GM19035 (cell line): ENCODE measurements at regions not wholly inside any gene's neighbourhood (a gene's known extent, or its start where the extent isn't known, plus 50 kb on each side); places are given as distances from the start of the nearest gene placed in this dataset.
"Not testable (repeated sequence)": the region's sequence is repeated elsewhere in the genome, so short reads cannot be mapped to it uniquely, and the experiment has no call there.

Experiments
- ATAC-seq: cut with Tn5 transposase; IDR thresholded peaks from one replicate; pipeline ENCODE4 v1.9.1; 2021; ENCODE audit not compliant: unreplicated experiment

DNA sequence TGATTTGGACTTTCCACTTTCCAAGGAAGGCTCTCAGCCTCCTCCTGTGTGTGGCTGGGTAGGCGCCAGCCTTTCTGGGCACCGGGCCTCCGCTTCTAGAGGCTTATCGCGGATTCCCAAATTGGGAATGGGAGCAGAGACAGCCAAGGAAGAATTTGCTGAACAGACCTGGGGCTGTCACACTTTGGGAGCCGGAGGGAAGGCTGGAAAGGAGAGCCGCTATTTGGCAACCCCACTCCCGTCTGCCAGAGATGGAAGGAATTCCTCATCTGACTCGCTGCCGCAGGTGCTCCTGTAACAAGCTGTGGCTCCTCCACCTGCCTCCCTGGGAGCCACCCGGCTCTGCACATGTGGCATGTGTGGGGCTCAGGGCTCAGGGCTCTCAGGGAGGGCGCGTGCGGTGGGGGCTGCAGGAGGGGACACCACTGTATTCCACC, 50.8 kb upstream of the ECHDC3 start:
- no peak for ATAC-seq

- no peak for ATAC-seq
Measured at GRCh38 chr10:11689945-11690736, 52.0 kb upstream of the ECHDC3 start.

DNA sequence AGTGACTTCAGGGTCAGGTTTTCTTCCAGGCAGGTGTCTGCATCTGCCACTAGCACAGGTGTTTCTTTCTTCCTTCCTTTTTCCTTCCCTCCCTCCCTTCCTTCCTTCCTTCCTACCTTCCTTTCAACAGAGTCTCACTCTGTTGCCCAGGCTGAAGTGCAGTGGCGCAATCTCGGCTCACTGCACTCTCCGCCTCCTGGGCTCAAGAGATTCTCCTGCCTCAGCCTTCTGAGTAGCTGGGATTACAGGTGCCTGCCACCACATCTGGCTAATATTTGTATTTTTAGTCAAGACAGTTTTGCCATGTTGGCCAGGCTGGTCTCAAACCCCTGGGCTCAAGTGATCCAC, 53.8 kb upstream of the ECHDC3 start:
- not testable (repeated sequence) for ATAC-seq

DNA sequence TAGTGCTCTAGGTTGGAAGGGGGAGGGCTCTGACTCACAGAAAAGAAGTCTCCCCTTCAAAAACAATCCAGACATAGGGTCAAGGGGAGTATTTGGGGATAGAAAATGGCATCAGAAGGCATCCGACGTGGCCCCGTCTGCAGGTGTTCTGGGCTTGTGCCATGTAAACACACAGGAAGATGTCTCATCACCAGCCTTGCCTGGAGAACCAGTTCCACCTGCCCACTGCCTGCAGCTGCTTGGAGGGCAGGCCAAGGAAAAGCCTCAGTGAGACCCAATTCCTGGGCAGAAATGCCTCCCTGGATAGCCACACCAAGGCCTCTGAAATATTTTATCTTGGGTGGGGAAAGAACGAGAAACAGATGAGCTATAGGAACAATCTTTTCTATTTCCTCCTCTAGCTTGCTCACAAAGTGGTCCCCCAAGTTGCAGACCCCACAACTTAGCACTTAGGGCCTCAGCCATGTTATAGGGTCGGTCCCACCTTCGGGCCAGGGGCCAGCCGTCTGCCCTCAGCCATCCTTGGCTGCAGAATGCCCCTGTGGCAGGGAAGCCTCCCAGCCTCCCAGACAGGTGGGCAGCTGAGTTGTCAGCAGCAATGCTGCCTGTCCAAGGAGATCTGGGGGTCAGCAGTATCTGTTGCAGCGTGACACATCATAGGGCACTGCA, 54.3 kb upstream of the ECHDC3 start:
- no peak for ATAC-seq

GRCh38 chr10:11687357-11687771, 54.8 kb upstream of the ECHDC3 start:
- no peak for ATAC-seq

GRCh38 chr10:11685787-11686218, 56.4 kb upstream of the ECHDC3 start:
- ATAC-seq = no peak

GRCh38 chr10:11684717-11685645, 57.2 kb upstream of the ECHDC3 start:
- peak; percentile 64 for ATAC-seq

- ATAC-seq = peak; percentile 8
Measured at GRCh38 chr10:11684341-11684716, 57.9 kb upstream of the ECHDC3 start.

GRCh38 chr10:11683529-11684320, 58.5 kb upstream of the ECHDC3 start:
- ATAC-seq = no peak

- no peak for ATAC-seq
Measured at GRCh38 chr10:11682851-11683250, 59.3 kb upstream of the ECHDC3 start.

- ATAC-seq = no peak
Measured at GRCh38 chr10:11682267-11682683, 59.9 kb upstream of the ECHDC3 start.

GRCh38 chr10:11680496-11680895, 61.7 kb upstream of the ECHDC3 start:
- ATAC-seq = no peak

DNA sequence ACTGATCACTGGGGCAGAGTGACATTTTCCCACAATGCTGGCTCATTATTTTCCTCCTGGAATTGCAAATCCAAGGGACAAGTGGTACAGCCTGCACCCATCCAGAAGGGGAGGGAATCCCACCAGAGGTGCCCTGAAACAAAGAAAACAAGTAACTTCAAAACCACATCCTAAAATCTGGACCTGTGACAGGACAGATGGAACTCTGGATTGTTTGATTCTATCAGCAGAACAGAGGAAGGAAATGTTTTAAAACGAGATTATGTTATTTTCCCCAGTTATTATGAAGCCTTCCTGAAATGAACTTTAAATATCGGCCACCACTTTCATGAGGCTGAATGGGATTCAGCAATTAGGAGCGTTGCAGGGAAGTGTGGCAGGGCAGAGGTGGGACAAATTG, 62.2 kb upstream of the ECHDC3 start:
- ATAC-seq = no peak

- ATAC-seq = peak; percentile 91
Measured at GRCh38 chr10:11678074-11678793, 63.9 kb upstream of the ECHDC3 start.

GRCh38 chr10:11677480-11677879, 64.7 kb upstream of the ECHDC3 start:
- peak; percentile 33 for ATAC-seq

GRCh38 chr10:11673346-11674280, 62.2 kb upstream of the USP6NL start:
- no peak for ATAC-seq

DNA sequence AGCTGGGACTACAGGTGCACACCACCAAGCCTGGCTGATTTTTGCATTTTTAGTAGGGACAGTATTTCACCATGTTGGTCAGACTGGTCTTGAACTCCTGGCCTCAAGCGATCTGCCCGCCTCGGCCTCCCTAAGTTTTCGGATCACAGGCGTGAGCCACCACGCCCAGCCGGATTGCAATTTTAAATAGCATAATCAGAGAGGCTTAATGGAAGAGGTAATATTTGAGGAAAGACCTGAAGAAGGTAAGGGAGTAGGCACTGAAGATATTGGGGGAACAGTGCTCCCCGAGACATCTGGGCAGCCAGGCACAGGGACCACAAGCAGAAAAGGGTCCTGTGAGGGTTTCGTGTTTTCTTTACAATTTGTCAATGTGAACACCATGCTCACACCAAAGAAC, 61.4 kb upstream of the USP6NL start:
- ATAC-seq = no peak

GRCh38 chr10:11670381-11670780, 58.9 kb upstream of the USP6NL start:
- no peak for ATAC-seq
